Activated CD4-positive, alpha-beta memory T cell treated with anti-CD3 and anti-CD28 coated beads for 36 hours (primary cell): ENCODE measurements at regions not wholly inside any gene's neighbourhood (a gene's known extent, or its start where the extent isn't known, plus 50 kb on each side); places are given as distances from the start of the nearest gene placed in this dataset.

Experiments
- CTCF ChIA-PET: fragments of 350-600 bp; sonication (Branson Sonifier 250); formaldehyde crosslinking; loops from one replicate; lab custom pipeline; 2021; ENCODE audit warnings: antibody characterized with exemption, inconsistent platforms; lab: Charles Lee
- POLR2A ChIA-PET: fragments of 350-600 bp; sonication (Branson Sonifier 250); formaldehyde crosslinking; loops from one replicate; lab custom pipeline; 2021; ENCODE audit warnings: antibody characterized with exemption; lab: Charles Lee
- DNase-seq: peaks from one replicate; pipeline ENCODE4 v3.0.0-alpha.2; 2020
- H3K27ac Mint-ChIP-seq: one replicate; pipeline ENCODE4 v1.8.0; 2021; ENCODE audit warnings: mixed read lengths
- H3K27me3 Mint-ChIP-seq: one replicate; pipeline ENCODE4 v1.8.0; 2021; ENCODE audit warnings: mixed read lengths
- H3K36me3 Mint-ChIP-seq: one replicate; pipeline ENCODE4 v1.8.0; 2021; ENCODE audit warnings: mixed read lengths
- H3K4me1 Mint-ChIP-seq: one replicate; pipeline ENCODE4 v1.8.0; 2021; ENCODE audit warnings: low read depth, mixed read lengths
- H3K4me3 Mint-ChIP-seq: one replicate; pipeline ENCODE4 v1.8.0; 2021; ENCODE audit warnings: mild to moderate bottlenecking, mixed read lengths
- H3K9me3 Mint-ChIP-seq: one replicate; pipeline ENCODE4 v1.8.0; 2021; ENCODE audit warnings: mixed read lengths
- intact Hi-C: fragments of 100-400 bp; cut with micrococcal nuclease; formaldehyde crosslinking; loops from one replicate; pipeline ENCODE4 v1.15.1; 2023

- H3K27ac Mint-ChIP-seq, result no peak overlapping the region
- H3K4me3 Mint-ChIP-seq, result no peak overlapping the region
- intact Hi-C loops, result no loop called here
- POLR2A ChIA-PET, result no interaction called here
- H3K27me3 Mint-ChIP-seq, result peaks cover 9% of the 10 kb centered on the region
- no peaks in the 10 kb centered on the region for H3K36me3 Mint-ChIP-seq
- CTCF ChIA-PET, result no interaction called here
- H3K9me3 Mint-ChIP-seq, result no peaks in the 10 kb centered on the region
- H3K4me1 Mint-ChIP-seq, result no peaks in the 10 kb centered on the region
- no peak for DNase-seq
Observed at GRCh38 chr2:611519-611918, 65.7 kb downstream of the TMEM18 start.

- intact Hi-C loops, result no loop called here
- H3K4me3 Mint-ChIP-seq, result no peak overlapping the region
- no peaks in the 10 kb centered on the region for H3K9me3 Mint-ChIP-seq
- peaks cover 9% of the 10 kb centered on the region for H3K27me3 Mint-ChIP-seq
- no peaks in the 10 kb centered on the region for H3K36me3 Mint-ChIP-seq
- POLR2A ChIA-PET, result no interaction called here
- no peak for DNase-seq
- H3K4me1 Mint-ChIP-seq, result no peaks in the 10 kb centered on the region
- CTCF ChIA-PET, result no interaction called here
- H3K27ac Mint-ChIP-seq, result no peak overlapping the region
Observed at GRCh38 chr2:610491-610890, 66.7 kb downstream of the TMEM18 start.

- no peak for DNase-seq
- Mint-ChIP-seq H3K4me1 (no peaks in the 10 kb centered on the region), H3K9me3 (no peaks in the 10 kb centered on the region), H3K27ac (no peak overlapping the region), H3K36me3 (no peaks in the 10 kb centered on the region), H3K27me3 (peaks cover 8% of the 10 kb centered on the region), H3K4me3 (no peak overlapping the region)
- ChIA-PET POLR2A (no interaction called here), CTCF (interaction anchor here (0.7 kb wide), 1 partner anchor 27 kb away, joined by 3 read pairs; no protein-coding TSS in a partner anchor)
- intact Hi-C loops, result no loop called here
Observed at GRCh38 chr2:609881-610280, 67.3 kb downstream of the TMEM18 start.

- no peaks in the 10 kb centered on the region for H3K9me3 Mint-ChIP-seq
- peaks cover 8% of the 10 kb centered on the region for H3K27me3 Mint-ChIP-seq
- no peak overlapping the region for H3K27ac Mint-ChIP-seq
- CTCF ChIA-PET, result interaction anchor here (0.7 kb wide), 1 partner anchor 27 kb away, joined by 3 read pairs; no protein-coding TSS in a partner anchor
- no peaks in the 10 kb centered on the region for H3K4me1 Mint-ChIP-seq
- DNase-seq, result no peak
- no peaks in the 10 kb centered on the region for H3K36me3 Mint-ChIP-seq
- POLR2A ChIA-PET, result no interaction called here
- no peak overlapping the region for H3K4me3 Mint-ChIP-seq
- intact Hi-C loops, result no loop called here
Observed at GRCh38 chr2:609449-609848, 67.8 kb downstream of the TMEM18 start.

- Mint-ChIP-seq H3K27ac (no peak overlapping the region), H3K36me3 (no peaks in the 10 kb centered on the region), H3K4me1 (no peaks in the 10 kb centered on the region), H3K4me3 (no peak overlapping the region), H3K9me3 (peaks cover 4% of the 10 kb centered on the region), H3K27me3 (peaks cover 8% of the 10 kb centered on the region)
- POLR2A ChIA-PET, result no interaction called here
- DNase-seq, result no peak
- intact Hi-C loops, result no loop called here
- CTCF ChIA-PET, result no interaction called here
Observed at GRCh38 chr2:608711-609110, 68.5 kb downstream of the TMEM18 start.

GRCh38 chr2:608297-608696, 68.9 kb downstream of the TMEM18 start:
- CTCF ChIA-PET, result no interaction called here
- no peaks in the 10 kb centered on the region for H3K36me3 Mint-ChIP-seq

GRCh38 chr2:607709-608108, 69.5 kb downstream of the TMEM18 start:
- POLR2A ChIA-PET, result no interaction called here
- CTCF ChIA-PET, result no interaction called here
- Mint-ChIP-seq H3K36me3 (no peaks in the 10 kb centered on the region), H3K9me3 (peaks cover 8% of the 10 kb centered on the region), H3K27ac (no peak overlapping the region), H3K4me1 (no peaks in the 10 kb centered on the region), H3K4me3 (no peak overlapping the region), H3K27me3 (peaks cover 8% of the 10 kb centered on the region)
- intact Hi-C loops, result no loop called here
- no peak for DNase-seq

More at GRCh38 chr2:608297-608696, 68.9 kb downstream of the TMEM18 start:
- intact Hi-C loops, result no loop called here
- Mint-ChIP-seq H3K9me3 (peaks cover 8% of the 10 kb centered on the region), H3K4me3 (no peak overlapping the region), H3K27ac (no peak overlapping the region), H3K4me1 (no peaks in the 10 kb centered on the region), H3K27me3 (peaks cover 8% of the 10 kb centered on the region)
- no peak for DNase-seq
- POLR2A ChIA-PET, result no interaction called here

- no peak for DNase-seq
- ChIA-PET POLR2A (no interaction called here), CTCF (no interaction called here)
Observed at GRCh38 chr2:607172-607571, 70.0 kb downstream of the TMEM18 start.

GRCh38 chr2:605674-606608, 71.3 kb downstream of the TMEM18 start:
- H3K36me3 Mint-ChIP-seq, result no peaks in the 10 kb centered on the region
- DNase-seq, result no peak
- intact Hi-C loops, result no loop called here
- peaks cover 7% of the 10 kb centered on the region for H3K27me3 Mint-ChIP-seq
- ChIA-PET CTCF (no interaction called here), POLR2A (no interaction called here)
- no peak overlapping the region for H3K4me3 Mint-ChIP-seq
- peaks cover 8% of the 10 kb centered on the region for H3K9me3 Mint-ChIP-seq
- H3K27ac Mint-ChIP-seq, result no peak overlapping the region
- H3K4me1 Mint-ChIP-seq, result no peaks in the 10 kb centered on the region

More at GRCh38 chr2:607172-607571, 70.0 kb downstream of the TMEM18 start:
- no peaks in the 10 kb centered on the region for H3K4me1 Mint-ChIP-seq
- peaks cover 8% of the 10 kb centered on the region for H3K27me3 Mint-ChIP-seq
- H3K9me3 Mint-ChIP-seq, result peaks cover 8% of the 10 kb centered on the region
- H3K4me3 Mint-ChIP-seq, result no peak overlapping the region
- no peak overlapping the region for H3K27ac Mint-ChIP-seq
- no peaks in the 10 kb centered on the region for H3K36me3 Mint-ChIP-seq
- intact Hi-C loops, result no loop called here

- no peak for DNase-seq
- H3K4me3 Mint-ChIP-seq, result no peak overlapping the region
- peaks cover 8% of the 10 kb centered on the region for H3K9me3 Mint-ChIP-seq
- no peak overlapping the region for H3K27ac Mint-ChIP-seq
- ChIA-PET POLR2A (no interaction called here), CTCF (no interaction called here)
- H3K4me1 Mint-ChIP-seq, result no peaks in the 10 kb centered on the region
- intact Hi-C loops, result no loop called here
- H3K36me3 Mint-ChIP-seq, result no peaks in the 10 kb centered on the region
- peaks cover 4% of the 10 kb centered on the region for H3K27me3 Mint-ChIP-seq
Observed at GRCh38 chr2:604854-605524, 72.2 kb downstream of the TMEM18 start.

- intact Hi-C loops, result no loop called here
- Mint-ChIP-seq H3K36me3 (no peaks in the 10 kb centered on the region), H3K4me1 (no peaks in the 10 kb centered on the region), H3K27ac (no peak overlapping the region), H3K4me3 (no peak overlapping the region), H3K9me3 (peaks cover 8% of the 10 kb centered on the region), H3K27me3 (peaks cover 2% of the 10 kb centered on the region)
- DNase-seq, result no peak
- ChIA-PET POLR2A (no interaction called here), CTCF (no interaction called here)
Observed at GRCh38 chr2:604385-604784, 72.8 kb downstream of the TMEM18 start.

- no peak for DNase-seq
- Mint-ChIP-seq H3K9me3 (peaks cover 8% of the 10 kb centered on the region), H3K27ac (no peak overlapping the region), H3K4me1 (no peaks in the 10 kb centered on the region), H3K27me3 (peaks cover 2% of the 10 kb centered on the region), H3K4me3 (no peak overlapping the region), H3K36me3 (no peaks in the 10 kb centered on the region)
- intact Hi-C loops, result no loop called here
- CTCF ChIA-PET, result no interaction called here
- POLR2A ChIA-PET, result no interaction called here
Observed at GRCh38 chr2:603869-604268, 73.3 kb downstream of the TMEM18 start.
